H9 (cell line): ENCODE measurements at regions not wholly inside any gene's neighbourhood (a gene's known extent, or its start where the extent isn't known, plus 50 kb on each side); places are given as distances from the start of the nearest gene placed in this dataset.

Source experiments
- DNase-seq: peaks from one replicate; pipeline ENCODE4 v3.0.0-alpha.2; 2017
- H2AFZ ChIP-seq: one replicate; pipeline ENCODE4 v1.6.1; 2013; ENCODE audit warnings: mild to moderate bottlenecking, low read length, control low read depth, moderate library complexity
- H2AK5ac ChIP-seq: 2 replicates; pipeline ENCODE4 v1.6.1; 2013; ENCODE audit warnings: low read length, control low read depth, mixed read lengths; ENCODE audit not compliant: insufficient read length
- H2BK120ac ChIP-seq: one replicate; pipeline ENCODE4 v1.6.1; 2013; ENCODE audit warnings: low read depth, mild to moderate bottlenecking, low read length, control low read depth, inconsistent platforms; ENCODE audit not compliant: poor library complexity, severe bottlenecking
- H2BK12ac ChIP-seq: 2 replicates; pipeline ENCODE4 v1.6.1; 2013; ENCODE audit warnings: low read length, control low read depth, mixed read lengths, low read depth; ENCODE audit not compliant: insufficient read length
- H2BK15ac ChIP-seq: 2 replicates; pipeline ENCODE4 v1.6.1; 2013; ENCODE audit warnings: low read depth, low read length, control low read depth
- H2BK20ac ChIP-seq: one replicate; pipeline ENCODE4 v1.6.1; 2013; ENCODE audit warnings: low read depth, mild to moderate bottlenecking, low read length, control low read depth, inconsistent platforms; ENCODE audit not compliant: poor library complexity, severe bottlenecking
- H2BK5ac ChIP-seq: 2 replicates; pipeline ENCODE4 v1.6.1; 2013; ENCODE audit warnings: low read length, control low read depth, mixed read lengths; ENCODE audit not compliant: insufficient read length
- H3K14ac ChIP-seq: 2 replicates; pipeline ENCODE4 v1.6.1; 2013; ENCODE audit warnings: low read length, control low read depth; ENCODE audit not compliant: insufficient read depth
- H3K18ac ChIP-seq: 2 replicates; pipeline ENCODE4 v1.6.1; 2013; ENCODE audit warnings: low read depth, mild to moderate bottlenecking, mixed read lengths, low read length, control low read depth; ENCODE audit not compliant: insufficient read length
- H3K23ac ChIP-seq: 2 replicates; pipeline ENCODE4 v1.6.1; 2013; ENCODE audit warnings: low read length, control low read depth, mixed read lengths, low read depth; ENCODE audit not compliant: insufficient read length
- H3K23me2 ChIP-seq: 2 replicates; pipeline ENCODE4 v1.6.1; 2013; ENCODE audit warnings: low read depth, mild to moderate bottlenecking, mixed read lengths, low read length, control low read depth; ENCODE audit not compliant: insufficient read length, poor library complexity, severe bottlenecking
- H3K27ac ChIP-seq: 2 replicates; pipeline ENCODE4 v1.5.1; 2013; ENCODE audit warnings: low read length, control low read depth, mixed read lengths, low read depth; ENCODE audit not compliant: insufficient read length
- H3K27me3 ChIP-seq: 2 replicates; pipeline ENCODE4 v1.6.1; 2013; ENCODE audit warnings: low read length, control low read depth, inconsistent platforms; ENCODE audit not compliant: insufficient read depth
- H3K4ac ChIP-seq: 2 replicates; pipeline ENCODE4 v1.6.1; 2013; ENCODE audit warnings: low read depth, mild to moderate bottlenecking, control low read depth, inconsistent platforms, low read length, moderate library complexity
- H3K4me1 ChIP-seq: 2 replicates; pipeline ENCODE4 v1.6.1; 2013; ENCODE audit warnings: low read length, control low read depth, inconsistent platforms; ENCODE audit not compliant: insufficient read depth
- H3K4me2 ChIP-seq: 2 replicates; pipeline ENCODE4 v1.6.1; 2013; ENCODE audit warnings: low read length, control low read depth, mixed read lengths; ENCODE audit not compliant: insufficient read length, insufficient read depth
- H3K56ac ChIP-seq: 2 replicates; pipeline ENCODE4 v1.6.1; 2013; ENCODE audit warnings: low read depth, mild to moderate bottlenecking, mixed read lengths, low read length, control low read depth; ENCODE audit not compliant: insufficient read length
- H3K79me1 ChIP-seq: 2 replicates; pipeline ENCODE4 v1.6.1; 2013; ENCODE audit warnings: low read depth, mild to moderate bottlenecking, moderate library complexity, low read length, control low read depth, inconsistent platforms; ENCODE audit not compliant: insufficient read depth, poor library complexity, severe bottlenecking
- H3K79me2 ChIP-seq: 2 replicates; pipeline ENCODE4 v1.6.1; 2013; ENCODE audit warnings: low read length, control low read depth, inconsistent platforms; ENCODE audit not compliant: insufficient read depth
- H3K9ac ChIP-seq: 2 replicates; pipeline ENCODE4 v1.6.1; 2013; ENCODE audit warnings: low read length, control low read depth, mixed read lengths; ENCODE audit not compliant: insufficient read length; ENCODE audit errors: extremely low read depth
- H3K9me3 ChIP-seq: one replicate; pipeline ENCODE4 v1.6.1; 2013; ENCODE audit warnings: low read depth, low read length, inconsistent platforms; ENCODE audit not compliant: control insufficient read depth
- H3T11ph ChIP-seq: one replicate; pipeline ENCODE4 v1.6.1; 2013; ENCODE audit warnings: mild to moderate bottlenecking, low read length, control low read depth, inconsistent platforms
- H4K20me1 ChIP-seq: one replicate; pipeline ENCODE4 v1.6.1; 2013; ENCODE audit not compliant: control insufficient read depth, insufficient read length, insufficient read depth
- H4K5ac ChIP-seq: 2 replicates; pipeline ENCODE4 v1.6.1; 2013; ENCODE audit warnings: low read depth, mild to moderate bottlenecking, mixed read lengths, low read length, control low read depth; ENCODE audit not compliant: insufficient read length
- H4K8ac ChIP-seq: replicated peaks from 2 replicates; pipeline ENCODE4 v1.6.1; 2013; ENCODE audit warnings: low read length, control low read depth, mixed read lengths, low read depth; ENCODE audit not compliant: insufficient read length
- H4K91ac ChIP-seq: 2 replicates; pipeline ENCODE4 v1.6.1; 2013; ENCODE audit warnings: low read depth, mild to moderate bottlenecking, moderate library complexity, mixed read lengths, low read length, control low read depth; ENCODE audit not compliant: insufficient read length
- H3K27ac Mint-ChIP-seq, 3 experiments: 2 replicates in 2 of 3; 3 replicates in 1 of 3; pipeline ENCODE4 v1.8.0; 2020 to 2021; ENCODE audit warnings: mixed read lengths in 3 of 3, mild to moderate bottlenecking in 1 of 3, moderate library complexity in 1 of 3
- H3K27me3 Mint-ChIP-seq: 2 replicates; pipeline ENCODE4 v1.8.0; 2021; ENCODE audit warnings: low read depth, mild to moderate bottlenecking, moderate library complexity, mixed read lengths
- H3K36me3 Mint-ChIP-seq, 3 experiments: 2 replicates in 2 of 3; 3 replicates in 1 of 3; pipeline ENCODE4 v1.8.0; 2020 to 2021; ENCODE audit warnings: low read depth in 3 of 3, mixed read lengths in 3 of 3; ENCODE audit not compliant: insufficient read depth in 1 of 3
- H3K4me1 Mint-ChIP-seq, 2 experiments: 2 replicates each; pipeline ENCODE4 v1.8.0; 2020; ENCODE audit warnings: mixed read lengths in 2 of 2
- H3K4me3 Mint-ChIP-seq, 2 experiments: 2 replicates in 1 of 2; 3 replicates in 1 of 2; pipeline ENCODE4 v1.8.0; 2020 to 2021; ENCODE audit warnings: mild to moderate bottlenecking in 2 of 2, mixed read lengths in 2 of 2, moderate library complexity in 1 of 2
- H3K9me3 Mint-ChIP-seq, 2 experiments: 2 replicates in 1 of 2; 3 replicates in 1 of 2; pipeline ENCODE4 v1.8.0; 2020; ENCODE audit warnings: mild to moderate bottlenecking in 2 of 2, mixed read lengths in 2 of 2, moderate library complexity in 1 of 2
- whole genome bisulfite sequencing: extraction: QIAGEN DNeasy Blood & Tissue Kit; methylation state at CpG from one replicate; pipeline ENCODE4 v1.1.7; 2013; ENCODE audit warnings: missing lambda C conversion rate, low lambda C conversion rate, mixed read lengths; ENCODE audit not compliant: insufficient read length; ENCODE audit errors: extremely low coverage; 5-methylcytosine and 5-hydroxymethylcytosine counted together
- TF ChIP-seq, protein P1 (sequence below): fragments of 200-600 bp; sonication (generic); conservative IDR thresholded peaks from 3 replicates; pipeline ENCODE4 v1.8.0; 2021; ENCODE audit warnings: antibody characterized with exemption, mild to moderate bottlenecking

DNA sequence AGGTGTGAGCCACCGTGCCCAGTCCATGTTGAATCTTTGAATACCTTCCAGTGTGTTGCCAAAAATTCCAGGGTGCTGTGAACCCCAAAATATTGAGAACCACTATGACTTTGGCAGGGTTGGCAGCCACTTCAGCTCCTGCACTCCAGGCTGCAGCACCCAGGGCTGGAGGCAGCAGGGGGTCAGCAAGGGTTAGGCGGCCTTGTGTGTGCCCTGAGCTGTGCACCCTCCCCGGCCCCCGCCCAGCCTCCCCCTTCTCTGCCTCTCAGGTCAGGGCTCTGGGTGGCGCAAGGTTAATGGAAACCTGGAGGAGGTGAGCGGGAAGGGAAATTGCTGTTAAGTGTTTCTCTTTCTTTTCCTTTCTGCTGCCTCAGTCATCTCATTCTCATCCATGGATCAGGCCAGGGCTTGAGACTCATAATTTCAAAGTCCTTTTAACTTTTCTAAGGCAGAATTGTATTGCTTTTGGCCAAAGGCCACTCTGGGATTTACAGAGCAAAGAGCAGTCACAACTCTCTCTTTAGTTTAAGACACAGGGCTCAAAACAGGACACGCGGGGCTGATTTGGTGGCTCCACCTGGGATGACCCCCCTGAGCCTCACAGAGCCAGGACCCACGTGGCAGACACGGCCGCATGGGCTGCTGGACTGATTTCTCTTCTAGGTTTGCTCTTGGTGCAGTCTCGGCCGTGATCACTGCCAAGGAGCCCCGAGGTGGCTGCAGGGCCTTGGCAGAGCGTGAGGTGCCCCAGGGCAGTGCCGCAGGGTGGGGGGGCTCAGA is 212.3 kb downstream of the PTPRU start:
- no peak overlapping the region for H2BK20ac ChIP-seq
- H3K23me2 ChIP-seq: no peaks in the 10 kb centered on the region
- H3K27me3 ChIP-seq: no peaks in the 10 kb centered on the region
- no CpG with 5 or more reads among the region's 16 CpGs for WGBS
- H3K4ac ChIP-seq: no peak overlapping the region
- no peaks in the 10 kb centered on the region for H3K9me3 ChIP-seq
- H3K79me1 ChIP-seq: no peaks in the 10 kb centered on the region
- no peaks in the 10 kb centered on the region for H4K20me1 ChIP-seq
- H4K91ac ChIP-seq: no peak overlapping the region
- H2BK120ac ChIP-seq: no peak overlapping the region
- no peak overlapping the region for H2BK5ac ChIP-seq
- no peak overlapping the region for H2BK15ac ChIP-seq
- H3K9me3 Mint-ChIP-seq: no peaks in the 10 kb centered on the region
- H3K4me1 ChIP-seq: peaks cover under 1% of the 10 kb centered on the region; the same call in 1 of the 2 replicates
- H3K14ac ChIP-seq: no peak overlapping the region
- H3K56ac ChIP-seq: no peak overlapping the region
- H3K27ac ChIP-seq: no peak overlapping the region
- no peak overlapping the region for H4K8ac ChIP-seq
- no peak overlapping the region for H3K9ac ChIP-seq
- DNase-seq: no peak
- H3K18ac ChIP-seq: no peak overlapping the region
- H3K27ac Mint-ChIP-seq: no peak overlapping the region; a peak in 1 of 7 replicates
- H3K4me1 Mint-ChIP-seq: peaks cover 20 to 36% of the 10 kb centered on the region in 2 experiments
- TF ChIP-seq, protein P1, sequence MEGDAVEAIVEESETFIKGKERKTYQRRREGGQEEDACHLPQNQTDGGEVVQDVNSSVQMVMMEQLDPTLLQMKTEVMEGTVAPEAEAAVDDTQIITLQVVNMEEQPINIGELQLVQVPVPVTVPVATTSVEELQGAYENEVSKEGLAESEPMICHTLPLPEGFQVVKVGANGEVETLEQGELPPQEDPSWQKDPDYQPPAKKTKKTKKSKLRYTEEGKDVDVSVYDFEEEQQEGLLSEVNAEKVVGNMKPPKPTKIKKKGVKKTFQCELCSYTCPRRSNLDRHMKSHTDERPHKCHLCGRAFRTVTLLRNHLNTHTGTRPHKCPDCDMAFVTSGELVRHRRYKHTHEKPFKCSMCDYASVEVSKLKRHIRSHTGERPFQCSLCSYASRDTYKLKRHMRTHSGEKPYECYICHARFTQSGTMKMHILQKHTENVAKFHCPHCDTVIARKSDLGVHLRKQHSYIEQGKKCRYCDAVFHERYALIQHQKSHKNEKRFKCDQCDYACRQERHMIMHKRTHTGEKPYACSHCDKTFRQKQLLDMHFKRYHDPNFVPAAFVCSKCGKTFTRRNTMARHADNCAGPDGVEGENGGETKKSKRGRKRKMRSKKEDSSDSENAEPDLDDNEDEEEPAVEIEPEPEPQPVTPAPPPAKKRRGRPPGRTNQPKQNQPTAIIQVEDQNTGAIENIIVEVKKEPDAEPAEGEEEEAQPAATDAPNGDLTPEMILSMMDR: no peak
- H3K4me3 Mint-ChIP-seq: no peak overlapping the region
- H3K27me3 Mint-ChIP-seq: peaks cover 9% of the 10 kb centered on the region
- no peak overlapping the region for H2AFZ ChIP-seq
- H3T11ph ChIP-seq: no peak overlapping the region
- H2BK12ac ChIP-seq: no peak overlapping the region
- H3K36me3 Mint-ChIP-seq: no peaks in the 10 kb centered on the region
- H2AK5ac ChIP-seq: no peak overlapping the region
- H3K4me2 ChIP-seq: no peak overlapping the region
- H3K79me2 ChIP-seq: no peaks in the 10 kb centered on the region
- no peak overlapping the region for H4K5ac ChIP-seq
- H3K23ac ChIP-seq: no peak overlapping the region
